HEK293 (cell line): ENCODE measurements at regions not wholly inside any gene's neighbourhood (a gene's known extent, or its start where the extent isn't known, plus 50 kb on each side); places are given as distances from the start of the nearest gene placed in this dataset.

Experiments used
- CTCF ChIA-PET: fragments of 350-600 bp; formaldehyde crosslinking; extraction: SDS; loops from one replicate; lab custom pipeline; 2021; ENCODE audit warnings: antibody characterized with exemption; lab: Yijun Ruan, JAX
- POLR2A ChIA-PET: fragments of 300-600 bp; formaldehyde crosslinking; extraction: SDS; loops from one replicate; lab custom pipeline; 2020; ENCODE audit warnings: antibody characterized with exemption, inconsistent platforms; lab: Yijun Ruan, JAX
- H3K27ac ChIP-seq: fragments of 200-500 bp; sonication (Bioruptor generic); 2 replicates; pipeline ENCODE4 v1.5.1; 2014; ENCODE audit warnings: low read depth, low read length, control low read depth, inconsistent platforms; ENCODE audit errors: extremely low read depth
- H3K36me3 ChIP-seq, 2 experiments: fragments of 200-500 bp in 1 of 2; sonication (Bioruptor generic) in 1 of 2; 1 replicate in 1 of 2; 2 replicates in 1 of 2; pipeline ENCODE4 v1.5.1; 2014 to 2017; ENCODE audit warnings: inconsistent platforms in 2 of 2, low read length in 2 of 2; ENCODE audit not compliant: control insufficient read depth in 2 of 2, insufficient read depth in 1 of 2
- H3K4me1 ChIP-seq: fragments of 200-500 bp; sonication (Bioruptor generic); 2 replicates; pipeline ENCODE4 v1.5.1; 2014; ENCODE audit warnings: mild to moderate bottlenecking, low read length, inconsistent platforms; ENCODE audit not compliant: control insufficient read depth, insufficient read depth
- H3K4me3 ChIP-seq: 2 replicates; pipeline ENCODE4 v1.5.1; 2011; ENCODE audit warnings: low read depth, mild to moderate bottlenecking, control low read depth, low read length, moderate library complexity
- H3K9me3 ChIP-seq: fragments of 200-500 bp; sonication (Bioruptor generic); 2 replicates; pipeline ENCODE4 v1.5.1; 2014; ENCODE audit warnings: low read depth, low read length, inconsistent platforms; ENCODE audit not compliant: control insufficient read depth, insufficient read depth
- FEZF1 ChIP-seq: fragments of 450-650 bp; formaldehyde crosslinking; IDR thresholded peaks from 2 replicates; pipeline ENCODE4 v1.5.1; 2016; ENCODE audit warnings: missing biosample characterization, missing genetic modification characterization
- KLF7 ChIP-seq: fragments of 450-650 bp; formaldehyde crosslinking; IDR thresholded peaks from 2 replicates; pipeline ENCODE4 v1.5.1; 2016; ENCODE audit warnings: missing biosample characterization, missing genetic modification characterization, borderline replicate concordance
- MEIS1 ChIP-seq: sonication (generic); formaldehyde crosslinking; IDR thresholded peaks from 2 replicates; pipeline ENCODE4 v1.8.1; 2022; ENCODE audit warnings: missing genetic modification reagents, mild to moderate bottlenecking, borderline replicate concordance
- MZF1 ChIP-seq: fragments of 450-650 bp; formaldehyde crosslinking; IDR thresholded peaks from 2 replicates; pipeline ENCODE4 v1.5.1; 2017; ENCODE audit warnings: missing biosample characterization, missing genetic modification characterization, borderline replicate concordance
- ZBTB11 ChIP-seq: fragments of 450-650 bp; formaldehyde crosslinking; conservative IDR thresholded peaks from 2 replicates; pipeline ENCODE4 v1.5.1; 2016; ENCODE audit warnings: low read depth, missing biosample characterization, missing genetic modification characterization
- ZBTB48 ChIP-seq: fragments of 450-650 bp; formaldehyde crosslinking; IDR thresholded peaks from 2 replicates; pipeline ENCODE4 v1.5.1; 2016; ENCODE audit warnings: missing biosample characterization, missing genetic modification characterization
- ZEB2 ChIP-seq: fragments of 450-650 bp; formaldehyde crosslinking; IDR thresholded peaks from 2 replicates; pipeline ENCODE4 v1.5.1; 2016; ENCODE audit warnings: missing biosample characterization, missing genetic modification characterization
- ZNF133 ChIP-seq: fragments of 450-650 bp; formaldehyde crosslinking; IDR thresholded peaks from 2 replicates; pipeline ENCODE4 v1.5.1; 2016; ENCODE audit warnings: missing biosample characterization, missing genetic modification characterization
- ZNF155 ChIP-seq: fragments of 450-650 bp; formaldehyde crosslinking; IDR thresholded peaks from 2 replicates; pipeline ENCODE4 v1.5.1; 2016; ENCODE audit warnings: missing biosample characterization, missing genetic modification characterization
- ZNF174 ChIP-seq: fragments of 450-650 bp; formaldehyde crosslinking; IDR thresholded peaks from 2 replicates; pipeline ENCODE4 v1.5.0; 2017; ENCODE audit warnings: missing biosample characterization, mild to moderate bottlenecking, missing genetic modification characterization
- ZNF184 ChIP-seq: fragments of 450-650 bp; IDR thresholded peaks from 2 replicates; pipeline ENCODE4 v1.5.1; 2018; ENCODE audit warnings: missing biosample characterization, mild to moderate bottlenecking, missing genetic modification characterization
- ZNF211 ChIP-seq: fragments of 450-650 bp; formaldehyde crosslinking; IDR thresholded peaks from 2 replicates; pipeline ENCODE4 v1.5.1; 2016; ENCODE audit warnings: low read depth, missing biosample characterization, missing genetic modification characterization
- ZNF24 ChIP-seq: fragments of 450-650 bp; formaldehyde crosslinking; IDR thresholded peaks from 2 replicates; pipeline ENCODE4 v1.5.1; 2016; ENCODE audit warnings: missing biosample characterization, missing genetic modification characterization
- ZNF394 ChIP-seq: fragments of 450-650 bp; formaldehyde crosslinking; IDR thresholded peaks from 2 replicates; pipeline ENCODE4 v1.5.1; 2016; ENCODE audit warnings: missing biosample characterization, missing genetic modification characterization, mild to moderate bottlenecking, moderate library complexity, borderline replicate concordance
- ZNF426 ChIP-seq: fragments of 450-650 bp; formaldehyde crosslinking; IDR thresholded peaks from 2 replicates; pipeline ENCODE4 v1.5.1; 2017; ENCODE audit warnings: missing biosample characterization, missing genetic modification characterization, mild to moderate bottlenecking, inconsistent platforms, moderate library complexity
- ZNF518A ChIP-seq: fragments of 450-650 bp; formaldehyde crosslinking; conservative IDR thresholded peaks from 2 replicates; pipeline ENCODE4 v1.5.1; 2016; ENCODE audit warnings: low read depth, missing biosample characterization, missing genetic modification characterization
- ZNF529 ChIP-seq: fragments of 450-650 bp; formaldehyde crosslinking; IDR thresholded peaks from 2 replicates; pipeline ENCODE4 v1.5.1; 2017; ENCODE audit warnings: missing genetic modification characterization, missing biosample characterization; ENCODE audit not compliant: insufficient replicate concordance
- ZNF596 ChIP-seq: fragments of 450-650 bp; IDR thresholded peaks from 2 replicates; pipeline ENCODE4 v1.5.0; 2018; ENCODE audit warnings: missing biosample characterization, mild to moderate bottlenecking, missing genetic modification characterization, moderate library complexity
- ZNF660 ChIP-seq: fragments of 450-650 bp; IDR thresholded peaks from 2 replicates; pipeline ENCODE4 v1.5.1; 2018; ENCODE audit warnings: missing biosample characterization, mild to moderate bottlenecking, missing genetic modification characterization
- TF ChIP-seq, protein P1 (sequence below): fragments of 450-650 bp; formaldehyde crosslinking; IDR thresholded peaks from 2 replicates; pipeline ENCODE4 v1.5.1; 2017; ENCODE audit warnings: missing biosample characterization, missing genetic modification characterization

DNA sequence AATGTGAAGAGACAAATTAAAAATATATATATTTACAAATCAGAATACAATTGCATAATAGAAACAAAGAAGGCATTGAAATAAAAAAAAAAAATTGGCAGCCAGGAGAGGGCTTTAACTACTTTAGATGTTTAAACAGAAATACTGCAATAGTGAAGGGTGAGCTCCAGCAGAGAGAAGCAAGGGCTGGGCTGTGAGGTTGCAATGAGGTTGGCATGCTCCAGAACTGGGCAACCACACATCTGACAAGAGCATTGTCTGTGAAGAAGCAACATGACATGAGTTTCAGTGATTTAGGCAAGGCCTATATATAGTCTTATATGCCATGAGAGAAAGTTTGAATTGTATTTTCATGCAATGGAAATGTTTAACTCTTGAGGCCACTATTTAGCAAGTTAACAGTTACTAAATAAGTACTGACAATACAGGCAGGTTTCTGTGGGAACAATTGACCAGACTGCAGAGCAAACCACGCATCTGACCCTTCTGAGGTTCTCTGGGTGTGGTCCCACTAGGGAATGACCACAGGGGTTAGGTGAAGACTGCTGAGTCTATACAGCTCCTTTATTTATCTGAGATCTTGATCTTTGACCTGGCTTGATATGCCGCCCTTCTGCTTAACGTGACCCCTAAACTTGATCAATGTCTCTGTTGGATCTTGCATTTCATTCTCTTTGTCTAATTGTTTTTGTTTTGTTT is 354.2 kb upstream of the PIK3C3 start (continued):
- no peak for TF ChIP-seq ZNF518A (tag by site-specific recombination)
- no peak for TF ChIP-seq ZNF426
- TF ChIP-seq MZF1, result no peak
- no peak for TF ChIP-seq ZNF184 (tag by site-specific recombination)
- TF ChIP-seq ZNF394 (tag by site-specific recombination), result no peak
- TF ChIP-seq FEZF1, result no peak
- no peak for TF ChIP-seq ZEB2 (tag by site-specific recombination)
- TF ChIP-seq ZNF529 (tag by site-specific recombination), result no peak
- no peak for TF ChIP-seq ZNF24 (tag by site-specific recombination)

- TF ChIP-seq ZNF133 (tag by site-specific recombination) (no peak), ZNF155 (tag by site-specific recombination) (no peak), ZBTB48 (tag by site-specific recombination) (no peak)
- H3K4me1 ChIP-seq, result no peaks in the 10 kb centered on the region
- H3K27ac ChIP-seq, result no peak overlapping the region
- no peaks in the 10 kb centered on the region for H3K9me3 ChIP-seq
- ChIA-PET CTCF (interaction anchor here (1.5 kb wide), 1 partner anchor 24 kb away, joined by 3 read pairs; no protein-coding TSS in a partner anchor), POLR2A (interaction anchor here (0.7 kb wide), 1 partner anchor 78 kb away, joined by 4 read pairs; no protein-coding TSS in a partner anchor)
- no peak overlapping the region for H3K4me3 ChIP-seq
- no peaks in the 10 kb centered on the region for H3K36me3 ChIP-seq
These were observed 355.6 kb upstream of the PIK3C3 start for GRCh38 chr18:41599466-41599865.

DNA sequence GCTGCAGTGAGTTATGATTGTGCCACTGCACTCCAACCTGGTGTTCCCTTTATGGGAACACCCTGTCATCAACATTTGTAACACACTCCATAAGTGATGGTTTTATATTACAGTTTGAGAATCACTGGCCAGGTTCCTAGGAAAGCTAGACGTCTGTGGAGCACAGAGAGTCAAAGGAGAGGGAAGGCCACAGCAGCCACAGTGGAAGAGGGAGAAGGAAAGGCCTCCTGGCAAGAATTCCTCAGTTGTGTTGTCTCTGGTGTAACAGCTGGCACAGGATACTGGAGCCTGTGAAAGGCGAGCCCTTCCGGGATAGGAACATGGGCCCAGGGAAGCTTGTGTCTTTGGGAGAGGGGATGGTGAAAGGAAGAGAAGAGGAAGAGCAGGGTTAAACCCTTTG is 360.5 kb upstream of the PIK3C3 start:
- no peaks in the 10 kb centered on the region for H3K9me3 ChIP-seq
- CTCF ChIA-PET, result no interaction called here
- POLR2A ChIA-PET, result no interaction called here
- no peak overlapping the region for H3K27ac ChIP-seq
- H3K36me3 ChIP-seq, result no peaks in the 10 kb centered on the region
- no peak overlapping the region for H3K4me3 ChIP-seq
- no peaks in the 10 kb centered on the region for H3K4me1 ChIP-seq
- TF ChIP-seq MEIS1 (CRISPR knock-in tag) (no peak), ZNF184 (tag by site-specific recombination) (no peak), ZNF596 (no peak), MZF1 (no peak), ZNF660 (tag by site-specific recombination) (no peak), ZBTB11 (tag by site-specific recombination) (no peak), KLF7 (tag by site-specific recombination) (no peak), ZNF529 (tag by site-specific recombination) (no peak), ZNF211 (tag by site-specific recombination) (no peak), ZNF174 (tag by site-specific recombination) (no peak)
- TF ChIP-seq, protein P1, sequence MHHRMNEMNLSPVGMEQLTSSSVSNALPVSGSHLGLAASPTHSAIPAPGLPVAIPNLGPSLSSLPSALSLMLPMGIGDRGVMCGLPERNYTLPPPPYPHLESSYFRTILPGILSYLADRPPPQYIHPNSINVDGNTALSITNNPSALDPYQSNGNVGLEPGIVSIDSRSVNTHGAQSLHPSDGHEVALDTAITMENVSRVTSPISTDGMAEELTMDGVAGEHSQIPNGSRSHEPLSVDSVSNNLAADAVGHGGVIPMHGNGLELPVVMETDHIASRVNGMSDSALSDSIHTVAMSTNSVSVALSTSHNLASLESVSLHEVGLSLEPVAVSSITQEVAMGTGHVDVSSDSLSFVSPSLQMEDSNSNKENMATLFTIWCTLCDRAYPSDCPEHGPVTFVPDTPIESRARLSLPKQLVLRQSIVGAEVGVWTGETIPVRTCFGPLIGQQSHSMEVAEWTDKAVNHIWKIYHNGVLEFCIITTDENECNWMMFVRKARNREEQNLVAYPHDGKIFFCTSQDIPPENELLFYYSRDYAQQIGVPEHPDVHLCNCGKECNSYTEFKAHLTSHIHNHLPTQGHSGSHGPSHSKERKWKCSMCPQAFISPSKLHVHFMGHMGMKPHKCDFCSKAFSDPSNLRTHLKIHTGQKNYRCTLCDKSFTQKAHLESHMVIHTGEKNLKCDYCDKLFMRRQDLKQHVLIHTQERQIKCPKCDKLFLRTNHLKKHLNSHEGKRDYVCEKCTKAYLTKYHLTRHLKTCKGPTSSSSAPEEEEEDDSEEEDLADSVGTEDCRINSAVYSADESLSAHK (tag by site-specific recombination), result no peak
